Large intestine (tissue), 3 donors: ENCODE measurements at regions not wholly inside any gene's neighbourhood (a gene's known extent, or its start where the extent isn't known, plus 50 kb on each side); places are given as distances from the start of the nearest gene placed in this dataset.

ENCODE experiments used
- DNase-seq, 2 donors: peaks; one replicate each; pipeline versions ENCODE4 v3.0.0 to v3.0.0-alpha.2; 2013
- H3K27ac ChIP-seq: one replicate; pipeline ENCODE4 v1.5.1; 2013; ENCODE audit warnings: low read length
- H3K27me3 ChIP-seq: 2 replicates; pipeline ENCODE4 v1.6.1; 2013; ENCODE audit warnings: low read length; ENCODE audit not compliant: control insufficient read depth, insufficient read depth
- H3K36me3 ChIP-seq: 2 replicates; pipeline ENCODE4 v1.6.1; 2013; ENCODE audit warnings: low read length; ENCODE audit not compliant: control insufficient read depth, insufficient read depth
- H3K4me1 ChIP-seq: one replicate; pipeline ENCODE4 v1.6.1; 2013; ENCODE audit warnings: low read length; ENCODE audit not compliant: control insufficient read depth, insufficient read depth
- H3K4me3 ChIP-seq: one replicate; pipeline ENCODE4 v1.5.1; 2013; ENCODE audit warnings: low read length
- H3K9me3 ChIP-seq: one replicate; pipeline ENCODE4 v1.6.1; 2013; ENCODE audit warnings: mild to moderate bottlenecking, low read depth, low read length, moderate library complexity; ENCODE audit not compliant: control insufficient read depth
- WGBS: methylation state at CpG from one replicate; pipeline ENCODE4 v1.1.5; 2013; ENCODE audit warnings: low lambda C conversion rate; ENCODE audit not compliant: insufficient coverage; 5-methylcytosine and 5-hydroxymethylcytosine counted together

GRCh38 chr2:46844034-46844433, 71.6 kb downstream of the MCFD2 start:
- no peaks in the 10 kb centered on the region for H3K9me3 ChIP-seq
- peaks cover 35% of the 10 kb centered on the region for H3K4me1 ChIP-seq
- DNase-seq = no peak
- no peak overlapping the region for H3K4me3 ChIP-seq
- no peak overlapping the region for H3K27ac ChIP-seq
- 58% methylated on average over 2 of the region's 2 CpGs for WGBS
- H3K27me3 ChIP-seq = no peaks in the 10 kb centered on the region
- no peaks in the 10 kb centered on the region for H3K36me3 ChIP-seq

- WGBS = no CpG with 5 or more reads among the region's 5 CpGs
- no peak overlapping the region for H3K4me3 ChIP-seq
- no peak overlapping the region for H3K27ac ChIP-seq
- no peaks in the 10 kb centered on the region for H3K9me3 ChIP-seq
- H3K36me3 ChIP-seq = no peaks in the 10 kb centered on the region
- H3K27me3 ChIP-seq = no peaks in the 10 kb centered on the region
- DNase-seq = no peak
- H3K4me1 ChIP-seq = peaks cover 28% of the 10 kb centered on the region
Measured at GRCh38 chr2:46843316-46843715, 72.3 kb downstream of the MCFD2 start.

GRCh38 chr2:46842876-46843275, 72.7 kb downstream of the MCFD2 start:
- H3K4me3 ChIP-seq = no peak overlapping the region
- H3K36me3 ChIP-seq = no peaks in the 10 kb centered on the region
- no peaks in the 10 kb centered on the region for H3K27me3 ChIP-seq
- peaks cover 24% of the 10 kb centered on the region for H3K4me1 ChIP-seq
- no peak for DNase-seq
- H3K9me3 ChIP-seq = no peaks in the 10 kb centered on the region
- WGBS = 100% methylated on average over 2 of the region's 7 CpGs
- H3K27ac ChIP-seq = no peak overlapping the region

GRCh38 chr2:46841621-46842020, 74.0 kb downstream of the MCFD2 start:
- H3K4me1 ChIP-seq = peaks cover 11% of the 10 kb centered on the region
- H3K36me3 ChIP-seq = no peaks in the 10 kb centered on the region
- 80% methylated on average over 1 of the region's 4 CpGs for WGBS
- no peaks in the 10 kb centered on the region for H3K9me3 ChIP-seq
- H3K4me3 ChIP-seq = no peak overlapping the region
- no peak overlapping the region for H3K27ac ChIP-seq
- no peaks in the 10 kb centered on the region for H3K27me3 ChIP-seq
- DNase-seq = no peak

- Histone ChIP-seq H3K27me3 (no peaks in the 10 kb centered on the region), H3K4me1 (no peaks in the 10 kb centered on the region), H3K9me3 (no peaks in the 10 kb centered on the region), H3K4me3 (no peak overlapping the region), H3K27ac (no peak overlapping the region), H3K36me3 (no peaks in the 10 kb centered on the region)
- no CpG with 5 or more reads among the region's 3 CpGs for WGBS
- DNase-seq = no peak
Measured at GRCh38 chr2:46839045-46839444, 76.6 kb downstream of the MCFD2 start.

- no peaks in the 10 kb centered on the region for H3K4me1 ChIP-seq
- no peak overlapping the region for H3K27ac ChIP-seq
- 86% methylated on average over 1 of the region's 5 CpGs for WGBS
- no peaks in the 10 kb centered on the region for H3K27me3 ChIP-seq
- H3K36me3 ChIP-seq = no peaks in the 10 kb centered on the region
- H3K4me3 ChIP-seq = no peak overlapping the region
- H3K9me3 ChIP-seq = no peaks in the 10 kb centered on the region
- DNase-seq = no peak
Measured at GRCh38 chr2:46837704-46838103, 77.9 kb downstream of the MCFD2 start.

GRCh38 chr2:46837112-46837454, 78.5 kb downstream of the MCFD2 start:
- DNase-seq = no peak
- Histone ChIP-seq H3K27ac (no peak overlapping the region), H3K4me3 (no peak overlapping the region), H3K27me3 (no peaks in the 10 kb centered on the region), H3K9me3 (no peaks in the 10 kb centered on the region), H3K4me1 (no peaks in the 10 kb centered on the region), H3K36me3 (no peaks in the 10 kb centered on the region)
- no CpG with 5 or more reads among the region's 10 CpGs for WGBS

- no peaks in the 10 kb centered on the region for H3K27me3 ChIP-seq
- no peak overlapping the region for H3K4me3 ChIP-seq
- DNase-seq = no peak
- no peak overlapping the region for H3K27ac ChIP-seq
- H3K36me3 ChIP-seq = no peaks in the 10 kb centered on the region
- no peaks in the 10 kb centered on the region for H3K4me1 ChIP-seq
- WGBS = no CpG with 5 or more reads among the region's 12 CpGs
- no peaks in the 10 kb centered on the region for H3K9me3 ChIP-seq
Measured at GRCh38 chr2:46836295-46837111, 79.1 kb downstream of the MCFD2 start.

- WGBS = no CpG with 5 or more reads among the region's 6 CpGs
- Histone ChIP-seq H3K4me1 (peaks cover 4% of the 10 kb centered on the region), H3K27ac (no peak overlapping the region), H3K36me3 (no peaks in the 10 kb centered on the region), H3K27me3 (no peaks in the 10 kb centered on the region), H3K9me3 (no peaks in the 10 kb centered on the region), H3K4me3 (no peak overlapping the region)
- no peak for DNase-seq
Measured at GRCh38 chr2:46835520-46835919, 80.1 kb downstream of the MCFD2 start.

GRCh38 chr2:46832543-46832942, 83.1 kb downstream of the MCFD2 start:
- no peak for DNase-seq
- WGBS = no CpG with 5 or more reads among the region's 1 CpG

GRCh38 chr2:46831869-46832265, 83.7 kb downstream of the MCFD2 start:
- no peaks in the 10 kb centered on the region for H3K36me3 ChIP-seq

More at GRCh38 chr2:46832543-46832942, 83.1 kb downstream of the MCFD2 start:
- H3K36me3 ChIP-seq = no peaks in the 10 kb centered on the region
- H3K27me3 ChIP-seq = no peaks in the 10 kb centered on the region
- no peak overlapping the region for H3K4me3 ChIP-seq
- H3K9me3 ChIP-seq = peaks cover 6% of the 10 kb centered on the region
- peaks cover 4% of the 10 kb centered on the region for H3K4me1 ChIP-seq
- no peak overlapping the region for H3K27ac ChIP-seq

More at GRCh38 chr2:46831869-46832265, 83.7 kb downstream of the MCFD2 start:
- Histone ChIP-seq H3K4me3 (no peak overlapping the region), H3K27me3 (no peaks in the 10 kb centered on the region), H3K9me3 (peaks cover 6% of the 10 kb centered on the region), H3K4me1 (peaks cover 4% of the 10 kb centered on the region), H3K27ac (no peak overlapping the region)
- no peak for DNase-seq
- WGBS = 63% methylated on average over 2 of the region's 4 CpGs
